Endothelial cell of umbilical vein (primary cell): ENCODE measurements at regions not wholly inside any gene's neighbourhood (a gene's known extent, or its start where the extent isn't known, plus 50 kb on each side); places are given as distances from the start of the nearest gene placed in this dataset.

Source experiments
- EZH2 ChIP-seq: IDR thresholded peaks from 2 replicates; pipeline ENCODE4 v1.6.1; 2012; ENCODE audit warnings: borderline replicate concordance, low read depth, mild to moderate bottlenecking, moderate library complexity, low read length, inconsistent platforms; ENCODE audit not compliant: severe bottlenecking
- FOS ChIP-seq: IDR thresholded peaks from 2 replicates; pipeline ENCODE4 v1.6.1; 2011; ENCODE audit warnings: mild to moderate bottlenecking, low read length, moderate library complexity, borderline replicate concordance; ENCODE audit not compliant: insufficient read depth
- JUN ChIP-seq: IDR thresholded peaks from 2 replicates; pipeline ENCODE4 v1.6.1; 2011; ENCODE audit warnings: borderline replicate concordance, low read depth; ENCODE audit not compliant: insufficient read length, insufficient read depth
- MAX ChIP-seq: IDR thresholded peaks from 2 replicates; pipeline ENCODE4 v1.6.1; 2011; ENCODE audit not compliant: insufficient read depth, insufficient read length
- POLR2A ChIP-seq: IDR thresholded peaks from 2 replicates; pipeline ENCODE4 v1.6.1; 2012; ENCODE audit warnings: low read depth, mild to moderate bottlenecking, control low read depth, low read length
- POLR2AphosphoS5 ChIP-seq: IDR thresholded peaks from 2 replicates; pipeline ENCODE4 v1.6.1; 2012; ENCODE audit warnings: low read depth, mild to moderate bottlenecking, control low read depth, low read length, moderate library complexity; ENCODE audit not compliant: insufficient read depth
- TF ChIP-seq, protein P1 (sequence below), 2 donors: IDR thresholded peaks; 1 replicate in 1 of 2; 2 replicates in 1 of 2; pipeline ENCODE4 v1.5.1; 2011; ENCODE audit warnings: low read length in 2 of 2, mild to moderate bottlenecking in 2 of 2, moderate library complexity in 2 of 2, control low read depth in 1 of 2, inconsistent platforms in 1 of 2, low read depth in 1 of 2; ENCODE audit not compliant: insufficient read depth in 1 of 2; ENCODE audit errors: extremely low read depth in 1 of 2

GRCh38 chr3:104368760-104369159 is 997.9 kb upstream of the ALCAM start:
- no peak for TF ChIP-seq POLR2A
- TF ChIP-seq, protein P1, sequence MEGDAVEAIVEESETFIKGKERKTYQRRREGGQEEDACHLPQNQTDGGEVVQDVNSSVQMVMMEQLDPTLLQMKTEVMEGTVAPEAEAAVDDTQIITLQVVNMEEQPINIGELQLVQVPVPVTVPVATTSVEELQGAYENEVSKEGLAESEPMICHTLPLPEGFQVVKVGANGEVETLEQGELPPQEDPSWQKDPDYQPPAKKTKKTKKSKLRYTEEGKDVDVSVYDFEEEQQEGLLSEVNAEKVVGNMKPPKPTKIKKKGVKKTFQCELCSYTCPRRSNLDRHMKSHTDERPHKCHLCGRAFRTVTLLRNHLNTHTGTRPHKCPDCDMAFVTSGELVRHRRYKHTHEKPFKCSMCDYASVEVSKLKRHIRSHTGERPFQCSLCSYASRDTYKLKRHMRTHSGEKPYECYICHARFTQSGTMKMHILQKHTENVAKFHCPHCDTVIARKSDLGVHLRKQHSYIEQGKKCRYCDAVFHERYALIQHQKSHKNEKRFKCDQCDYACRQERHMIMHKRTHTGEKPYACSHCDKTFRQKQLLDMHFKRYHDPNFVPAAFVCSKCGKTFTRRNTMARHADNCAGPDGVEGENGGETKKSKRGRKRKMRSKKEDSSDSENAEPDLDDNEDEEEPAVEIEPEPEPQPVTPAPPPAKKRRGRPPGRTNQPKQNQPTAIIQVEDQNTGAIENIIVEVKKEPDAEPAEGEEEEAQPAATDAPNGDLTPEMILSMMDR (IDR thresholded peaks at IDR 0.05; ENCODE audit: extremely low read depth in 1 of 2, insufficient read depth in 1 of 2, low read depth in 1 of 2, low read length in 2 of 2): no peak
- TF ChIP-seq POLR2AphosphoS5: no peak
- TF ChIP-seq FOS: no peak
- TF ChIP-seq JUN: no peak
- no peak for TF ChIP-seq EZH2
- TF ChIP-seq MAX: no peak
